Colonic mucosa (tissue), 4 donors: ENCODE measurements at regions not wholly inside any gene's neighbourhood (a gene's known extent, or its start where the extent isn't known, plus 50 kb on each side); places are given as distances from the start of the nearest gene placed in this dataset.

Experiments
- DNase-seq: peaks from one replicate; pipeline ENCODE4 v3.0.0-alpha.2; 2020
- H3K27ac ChIP-seq: fragments of 200-600 bp; one replicate; pipeline ENCODE4 v1.8.0; 2021
- H3K27me3 ChIP-seq: fragments of 200-600 bp; one replicate; pipeline ENCODE4 v1.8.0; 2021
- H3K36me3 ChIP-seq: fragments of 200-600 bp; one replicate; pipeline ENCODE4 v1.8.0; 2021
- H3K4me1 ChIP-seq: fragments of 200-600 bp; one replicate; pipeline ENCODE4 v1.8.0; 2021; ENCODE audit warnings: mild to moderate bottlenecking
- H3K4me3 ChIP-seq: fragments of 200-600 bp; one replicate; pipeline ENCODE4 v1.8.0; 2021
- H3K9ac ChIP-seq, 2 donors: one replicate each; pipeline ENCODE4 v1.7.0; 2013; ENCODE audit warnings: control low read depth in 2 of 2, low read depth in 2 of 2, low read length in 2 of 2
- H3K9me3 ChIP-seq: fragments of 200-600 bp; one replicate; pipeline ENCODE4 v1.8.0; 2021
- intact Hi-C: fragments of 100-400 bp; cut with DNase I; formaldehyde crosslinking; loops from one replicate; pipeline ENCODE4 v1.14.1; 2022
- TF ChIP-seq, protein P1 (sequence below): fragments of 200-600 bp; IDR thresholded peaks from one replicate; pipeline ENCODE4 v1.8.0; 2022; ENCODE audit warnings: antibody characterized with exemption, mild to moderate bottlenecking
- donor health status: healthy.
- donor health status: DM: no; HTN: no; CAD: no.
- donor health status: DM: no; HTN: no; CAD: no.

GRCh38 chr12:94770791-94771190 lies 120.4 kb upstream of the TMCC3 start:
- peak overlapping the region; percentile 37 for H3K27ac ChIP-seq
- intact Hi-C loops = no loop called here
- no peaks in the 10 kb centered on the region for H3K36me3 ChIP-seq
- TF ChIP-seq, protein P1, sequence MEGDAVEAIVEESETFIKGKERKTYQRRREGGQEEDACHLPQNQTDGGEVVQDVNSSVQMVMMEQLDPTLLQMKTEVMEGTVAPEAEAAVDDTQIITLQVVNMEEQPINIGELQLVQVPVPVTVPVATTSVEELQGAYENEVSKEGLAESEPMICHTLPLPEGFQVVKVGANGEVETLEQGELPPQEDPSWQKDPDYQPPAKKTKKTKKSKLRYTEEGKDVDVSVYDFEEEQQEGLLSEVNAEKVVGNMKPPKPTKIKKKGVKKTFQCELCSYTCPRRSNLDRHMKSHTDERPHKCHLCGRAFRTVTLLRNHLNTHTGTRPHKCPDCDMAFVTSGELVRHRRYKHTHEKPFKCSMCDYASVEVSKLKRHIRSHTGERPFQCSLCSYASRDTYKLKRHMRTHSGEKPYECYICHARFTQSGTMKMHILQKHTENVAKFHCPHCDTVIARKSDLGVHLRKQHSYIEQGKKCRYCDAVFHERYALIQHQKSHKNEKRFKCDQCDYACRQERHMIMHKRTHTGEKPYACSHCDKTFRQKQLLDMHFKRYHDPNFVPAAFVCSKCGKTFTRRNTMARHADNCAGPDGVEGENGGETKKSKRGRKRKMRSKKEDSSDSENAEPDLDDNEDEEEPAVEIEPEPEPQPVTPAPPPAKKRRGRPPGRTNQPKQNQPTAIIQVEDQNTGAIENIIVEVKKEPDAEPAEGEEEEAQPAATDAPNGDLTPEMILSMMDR = no peak
- H3K9ac ChIP-seq = peak overlapping the region in 1 of 2 donors; percentile 29
- no peaks in the 10 kb centered on the region for H3K9me3 ChIP-seq
- H3K27me3 ChIP-seq = no peaks in the 10 kb centered on the region
- peaks cover 12% of the 10 kb centered on the region for H3K4me1 ChIP-seq
- no peak overlapping the region for H3K4me3 ChIP-seq
- DNase-seq = no peak

GRCh38 chr12:94769776-94770759 lies 119.7 kb upstream of the TMCC3 start:
- no peaks in the 10 kb centered on the region for H3K36me3 ChIP-seq
- H3K9me3 ChIP-seq = no peaks in the 10 kb centered on the region
- peak overlapping the region; percentile 41 for H3K27ac ChIP-seq
- DNase-seq = no peak
- H3K4me1 ChIP-seq = peaks cover 12% of the 10 kb centered on the region
- H3K9ac ChIP-seq = peak overlapping the region in 1 of 2 donors; percentile 29
- H3K4me3 ChIP-seq = no peak overlapping the region
- intact Hi-C loops = loop anchor here (10.0 kb wide), 1 partner anchor 225 kb away; no protein-coding TSS in a partner anchor
- H3K27me3 ChIP-seq = no peaks in the 10 kb centered on the region
- TF ChIP-seq, protein P1 = no peak

- H3K36me3 ChIP-seq = no peaks in the 10 kb centered on the region
- H3K9ac ChIP-seq = peak overlapping the region in 1 of 2 donors; percentile 59
- H3K9me3 ChIP-seq = no peaks in the 10 kb centered on the region
- DNase-seq = peak; percentile 52
- intact Hi-C loops = loop anchor here (10.0 kb wide), 1 partner anchor 224 kb away; no protein-coding TSS in a partner anchor
- peaks cover 12% of the 10 kb centered on the region for H3K4me1 ChIP-seq
- peak overlapping the region; percentile 41 for H3K27ac ChIP-seq
- no peaks in the 10 kb centered on the region for H3K27me3 ChIP-seq
- TF ChIP-seq, protein P1 = no peak
- H3K4me3 ChIP-seq = no peak overlapping the region
Measured at GRCh38 chr12:94769047-94769420, 118.7 kb upstream of the TMCC3 start.

- intact Hi-C loops = loop anchor here (10.0 kb wide), 1 partner anchor 224 kb away; no protein-coding TSS in a partner anchor
Measured at GRCh38 chr12:94768398-94769046, 118.2 kb upstream of the TMCC3 start.

GRCh38 chr12:94767956-94768355 lies 117.6 kb upstream of the TMCC3 start:
- DNase-seq = no peak
- TF ChIP-seq, protein P1 = no peak
- H3K36me3 ChIP-seq = no peaks in the 10 kb centered on the region
- intact Hi-C loops = loop anchor here (10.0 kb wide), 1 partner anchor 223 kb away; no protein-coding TSS in a partner anchor
- no peak overlapping the region for H3K9ac ChIP-seq
- no peaks in the 10 kb centered on the region for H3K9me3 ChIP-seq
- peaks cover 12% of the 10 kb centered on the region for H3K4me1 ChIP-seq
- no peak overlapping the region for H3K27ac ChIP-seq
- no peaks in the 10 kb centered on the region for H3K27me3 ChIP-seq
- H3K4me3 ChIP-seq = no peak overlapping the region

More at GRCh38 chr12:94768398-94769046, 118.2 kb upstream of the TMCC3 start:
- Histone ChIP-seq H3K9me3 (no peaks in the 10 kb centered on the region), H3K27me3 (no peaks in the 10 kb centered on the region), H3K27ac (peak overlapping the region; percentile 24), H3K9ac (peak overlapping the region in 1 of 2 donors; percentile 59), H3K4me1 (peaks cover 12% of the 10 kb centered on the region), H3K36me3 (no peaks in the 10 kb centered on the region), H3K4me3 (no peak overlapping the region)
- DNase-seq = peak; percentile 32
- TF ChIP-seq, protein P1 = no peak
